ENCODE measurements at regions not wholly inside any gene's neighbourhood (a gene's known extent, or its start where the extent isn't known, plus 50 kb on each side); places are given as distances from the start of the nearest gene placed in this dataset.

DNA sequence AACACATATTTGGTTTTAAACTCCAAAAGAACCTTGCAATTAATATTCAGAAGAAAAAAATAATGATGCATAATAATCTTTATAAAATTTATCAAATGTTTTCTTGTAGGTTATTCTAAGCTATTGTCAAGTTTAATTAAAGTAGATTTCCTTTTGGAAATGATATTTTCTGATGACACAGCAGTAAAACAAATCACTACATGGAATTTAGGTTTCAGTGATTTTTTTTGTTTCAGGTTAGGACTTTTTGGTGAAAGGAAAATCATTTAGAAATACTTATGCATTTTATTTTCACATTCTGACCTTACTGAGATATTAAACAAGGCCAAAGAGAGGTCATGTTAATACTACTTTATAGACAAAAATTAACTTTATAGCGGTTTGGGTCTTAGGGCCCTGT is 1067.2 kb downstream of the TMTC2 start:
- DNase-seq (no peak), ATAC-seq (ENCODE audit: low read depth) (no peak)
- Mint-ChIP-seq H3K4me1 (no peaks in the 10 kb centered on the region), H3K4me3 (no peak overlapping the region), H3K27me3 (no peaks in the 10 kb centered on the region), H3K9me3 (no peaks in the 10 kb centered on the region), H3K36me3 (ENCODE audit: low read depth) (no peaks in the 10 kb centered on the region), H3K27ac (no peak overlapping the region)
- TF ChIP-seq, protein P1, sequence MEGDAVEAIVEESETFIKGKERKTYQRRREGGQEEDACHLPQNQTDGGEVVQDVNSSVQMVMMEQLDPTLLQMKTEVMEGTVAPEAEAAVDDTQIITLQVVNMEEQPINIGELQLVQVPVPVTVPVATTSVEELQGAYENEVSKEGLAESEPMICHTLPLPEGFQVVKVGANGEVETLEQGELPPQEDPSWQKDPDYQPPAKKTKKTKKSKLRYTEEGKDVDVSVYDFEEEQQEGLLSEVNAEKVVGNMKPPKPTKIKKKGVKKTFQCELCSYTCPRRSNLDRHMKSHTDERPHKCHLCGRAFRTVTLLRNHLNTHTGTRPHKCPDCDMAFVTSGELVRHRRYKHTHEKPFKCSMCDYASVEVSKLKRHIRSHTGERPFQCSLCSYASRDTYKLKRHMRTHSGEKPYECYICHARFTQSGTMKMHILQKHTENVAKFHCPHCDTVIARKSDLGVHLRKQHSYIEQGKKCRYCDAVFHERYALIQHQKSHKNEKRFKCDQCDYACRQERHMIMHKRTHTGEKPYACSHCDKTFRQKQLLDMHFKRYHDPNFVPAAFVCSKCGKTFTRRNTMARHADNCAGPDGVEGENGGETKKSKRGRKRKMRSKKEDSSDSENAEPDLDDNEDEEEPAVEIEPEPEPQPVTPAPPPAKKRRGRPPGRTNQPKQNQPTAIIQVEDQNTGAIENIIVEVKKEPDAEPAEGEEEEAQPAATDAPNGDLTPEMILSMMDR (IDR thresholded peaks at IDR 0.05) = no peak
- CTCF ChIA-PET = no interaction called here
- POLR2A ChIA-PET = no interaction called here
- intact Hi-C loops (cut with micrococcal nuclease) = no loop called here

DNA sequence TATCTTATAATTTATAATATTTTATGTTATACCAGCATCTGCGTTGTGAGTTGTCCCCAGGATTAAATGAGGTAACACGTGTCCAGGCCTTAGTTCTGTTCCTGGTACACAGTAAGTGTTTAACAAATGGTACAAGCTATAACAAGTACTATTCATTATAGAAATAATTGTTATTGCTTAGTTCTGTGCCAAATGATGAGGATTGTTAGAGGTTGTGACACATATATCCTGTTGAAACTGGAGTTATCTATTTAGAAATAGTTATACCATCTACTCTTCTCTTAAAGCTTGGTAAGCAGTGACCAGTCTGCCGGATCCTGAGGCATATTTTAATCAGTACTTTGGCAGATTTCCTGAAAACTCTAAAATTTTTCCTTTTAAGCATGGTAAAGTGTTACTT is 1066.5 kb downstream of the TMTC2 start:
- H3K4me1 Mint-ChIP-seq = no peaks in the 10 kb centered on the region
- POLR2A ChIA-PET = no interaction called here
- intact Hi-C loops (cut with micrococcal nuclease) = no loop called here

DNA sequence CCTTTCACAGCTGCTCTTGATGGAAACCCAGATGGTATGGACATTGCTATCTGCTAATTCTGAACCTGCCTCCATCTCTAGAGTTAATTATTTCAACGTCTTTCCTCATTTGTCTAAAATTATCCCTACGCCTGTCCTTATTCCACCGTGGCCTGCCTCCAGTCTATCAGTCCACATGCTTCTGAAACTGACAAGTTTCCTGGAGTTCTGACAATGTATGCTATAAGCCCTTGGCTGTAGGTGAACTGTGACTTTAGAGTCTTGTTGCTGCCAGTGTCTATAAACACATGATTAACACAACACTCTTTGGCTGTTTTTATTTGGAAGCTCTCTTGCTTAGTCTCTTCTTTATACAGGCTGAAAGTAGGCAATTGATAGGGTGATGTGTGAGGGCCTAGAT is 1052.9 kb downstream of the TMTC2 start:
- POLR2A ChIA-PET = no interaction called here
- DNase-seq (no peak), ATAC-seq (ENCODE audit: low read depth) (no peak)
- H3K36me3 Mint-ChIP-seq (ENCODE audit: low read depth) = no peaks in the 10 kb centered on the region
- H3K27me3 Mint-ChIP-seq = no peaks in the 10 kb centered on the region
- no peaks in the 10 kb centered on the region for H3K4me1 Mint-ChIP-seq
- intact Hi-C loops (cut with micrococcal nuclease) = no loop called here
- peaks cover 7% of the 10 kb centered on the region for H3K9me3 Mint-ChIP-seq
- TF ChIP-seq, protein P1 (IDR thresholded peaks at IDR 0.05) = no peak
- no peak overlapping the region for H3K4me3 Mint-ChIP-seq
- CTCF ChIA-PET = no interaction called here
- H3K27ac Mint-ChIP-seq = no peak overlapping the region

More for the DNA sequence above, 1066.5 kb downstream of the TMTC2 start:
- DNase-seq (no peak), ATAC-seq (ENCODE audit: low read depth) (no peak)
- Mint-ChIP-seq H3K9me3 (no peaks in the 10 kb centered on the region), H3K36me3 (ENCODE audit: low read depth) (no peaks in the 10 kb centered on the region), H3K4me3 (no peak overlapping the region), H3K27me3 (no peaks in the 10 kb centered on the region), H3K27ac (no peak overlapping the region)
- TF ChIP-seq, protein P1 (IDR thresholded peaks at IDR 0.05) = no peak
- CTCF ChIA-PET = no interaction called here

DNA sequence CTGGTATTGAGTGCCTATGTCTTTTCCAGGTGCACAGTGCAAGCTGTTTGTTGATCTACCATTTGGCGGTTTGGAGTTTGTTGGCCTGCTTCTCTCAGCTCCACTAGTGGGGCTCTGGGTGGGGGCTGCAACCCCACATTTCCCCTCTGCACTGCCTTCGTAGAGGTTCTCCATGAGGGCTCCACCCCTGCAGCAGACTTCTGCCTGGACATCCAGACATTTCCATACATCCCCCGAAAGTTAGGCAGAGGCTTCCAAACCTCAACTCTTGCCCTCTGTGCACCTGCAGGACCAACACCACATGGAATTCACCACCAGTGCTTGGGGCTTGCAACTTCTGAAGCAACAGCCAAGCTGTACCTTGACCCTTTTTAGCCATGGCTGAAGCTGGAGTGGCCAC is 1024.1 kb downstream of the TMTC2 start:
- TF ChIP-seq, protein P1 (IDR thresholded peaks at IDR 0.05) = no peak
- ATAC-seq (ENCODE audit: low read depth) = no peak
- no peak overlapping the region for H3K4me3 Mint-ChIP-seq
- H3K36me3 Mint-ChIP-seq (ENCODE audit: low read depth) = no peaks in the 10 kb centered on the region
- H3K9me3 Mint-ChIP-seq = peaks cover 18% of the 10 kb centered on the region
- H3K27ac Mint-ChIP-seq = no peak overlapping the region
- no peaks in the 10 kb centered on the region for H3K4me1 Mint-ChIP-seq
- DNase-seq = no peak
- H3K27me3 Mint-ChIP-seq = no peaks in the 10 kb centered on the region
- intact Hi-C loops (cut with micrococcal nuclease) = no loop called here
- POLR2A ChIA-PET = no interaction called here
- CTCF ChIA-PET = no interaction called here

DNA sequence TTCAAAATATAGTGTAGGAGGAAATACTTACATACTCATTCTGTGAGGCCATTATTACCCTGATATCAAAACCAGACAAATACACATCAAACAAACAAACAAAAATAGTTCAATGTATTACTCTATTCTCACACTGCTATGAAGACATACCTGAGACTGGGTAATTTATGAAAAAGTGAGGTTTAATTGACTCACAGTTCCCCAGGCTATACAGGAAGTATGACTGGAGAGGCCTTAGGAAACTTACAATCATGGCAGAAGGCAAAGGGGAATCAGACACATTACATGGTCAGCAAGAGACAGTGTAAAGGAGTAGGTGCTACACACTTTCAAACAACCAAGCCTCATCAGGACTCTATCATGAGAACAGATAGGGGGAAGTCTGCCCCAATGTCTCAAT is 1023.2 kb downstream of the TMTC2 start:
- no peak for ATAC-seq (ENCODE audit: low read depth)
- no peak overlapping the region for H3K4me3 Mint-ChIP-seq

More for the DNA sequence above, 1023.2 kb downstream of the TMTC2 start:
- H3K27ac Mint-ChIP-seq = no peak overlapping the region
- no peak for DNase-seq
- CTCF ChIA-PET = no interaction called here
- POLR2A ChIA-PET = no interaction called here
- H3K4me1 Mint-ChIP-seq = no peaks in the 10 kb centered on the region
- intact Hi-C loops (cut with micrococcal nuclease) = no loop called here
- H3K36me3 Mint-ChIP-seq (ENCODE audit: low read depth) = no peaks in the 10 kb centered on the region
- H3K9me3 Mint-ChIP-seq = peaks cover 19% of the 10 kb centered on the region
- TF ChIP-seq, protein P1 (IDR thresholded peaks at IDR 0.05) = no peak
- H3K27me3 Mint-ChIP-seq = no peaks in the 10 kb centered on the region

Measured in activated B cell treated with CpG ODN at 0.5 μM for 24 hours (primary cell).